ENCODE measurements at regions not wholly inside any gene's neighbourhood (a gene's known extent, or its start where the extent isn't known, plus 50 kb on each side); places are given as distances from the start of the nearest gene placed in this dataset.

DNA sequence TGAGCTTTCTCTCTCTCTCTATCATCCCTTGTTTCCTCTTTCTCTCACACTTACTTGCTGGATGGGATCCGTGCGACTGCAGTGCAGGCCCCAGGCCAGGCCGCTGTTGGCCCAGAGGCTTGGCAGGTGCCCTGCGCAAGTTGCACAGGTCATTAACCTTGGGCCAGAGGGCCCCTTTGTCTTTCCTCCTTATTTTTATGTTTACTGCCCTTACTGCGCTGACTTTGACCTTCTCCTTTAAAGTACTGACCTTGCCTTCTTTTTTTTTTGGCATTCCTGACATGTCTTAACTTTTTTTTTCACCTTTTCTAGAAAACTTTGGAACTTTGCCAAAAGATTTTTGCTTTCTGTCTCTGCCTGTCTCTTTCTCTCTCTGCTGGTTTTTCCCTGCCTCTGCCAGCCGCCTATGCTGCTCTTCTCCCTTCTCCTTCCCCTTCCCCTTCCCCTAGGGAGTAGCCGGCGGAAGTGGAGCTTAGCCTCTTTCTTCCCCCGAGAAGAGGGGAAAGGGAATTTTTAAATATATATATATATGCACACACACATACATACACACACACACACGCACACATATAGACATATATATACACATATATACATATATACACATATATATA lies 59.6 kb upstream of the CDH4 start:
- no peak for DNase-seq (ENCODE audit: low read depth in 2 of 2)

DNA sequence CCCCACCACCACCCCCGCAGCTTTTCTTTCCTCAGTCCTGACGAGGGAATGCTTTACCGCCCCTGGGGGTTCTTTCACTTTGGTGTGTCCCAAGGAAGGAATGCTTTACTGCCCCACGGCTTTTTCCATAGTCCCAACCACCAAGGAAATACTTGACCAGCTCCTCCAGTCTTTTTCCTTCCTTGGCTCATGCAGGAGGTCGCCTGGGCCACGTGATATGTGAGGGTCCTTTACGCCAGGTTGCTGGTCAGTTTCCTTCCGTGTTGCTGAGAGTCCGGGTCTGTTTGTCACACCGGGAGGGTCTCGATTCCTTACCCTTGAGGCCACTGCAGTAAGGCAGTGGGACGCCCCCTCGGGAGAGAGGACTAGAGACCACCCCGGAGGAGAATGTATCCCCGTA lies 58.9 kb upstream of the CDH4 start:
- no peak for DNase-seq (ENCODE audit: low read depth in 2 of 2)
